HG03045 (cell line): ENCODE measurements at regions not wholly inside any gene's neighbourhood (a gene's known extent, or its start where the extent isn't known, plus 50 kb on each side); places are given as distances from the start of the nearest gene placed in this dataset.
"Not testable (repeated sequence)": the region's sequence is repeated elsewhere in the genome, so short reads cannot be mapped to it uniquely, and the experiment has no call there.

Source experiments
- ATAC-seq: cut with Tn5 transposase; IDR thresholded peaks from one replicate; pipeline ENCODE4 v1.9.1; 2021; ENCODE audit warnings: mild to moderate bottlenecking, moderate library complexity; ENCODE audit not compliant: unreplicated experiment

GRCh38 chr7:32691965-32692815 is 196.9 kb downstream of the AVL9 start:
- ATAC-seq, result peak; percentile 77

- ATAC-seq, result not testable (repeated sequence)
Measured at GRCh38 chr7:32688092-32688491, 192.8 kb downstream of the AVL9 start.

GRCh38 chr7:32681174-32681518 is 185.9 kb downstream of the AVL9 start:
- no peak for ATAC-seq

- no peak for ATAC-seq
Measured at GRCh38 chr7:32680259-32681173, 185.2 kb downstream of the AVL9 start.

- ATAC-seq, result no peak
Measured at GRCh38 chr7:32679192-32679591, 183.9 kb downstream of the AVL9 start.

GRCh38 chr7:32677593-32677992 is 182.3 kb downstream of the AVL9 start:
- no peak for ATAC-seq

GRCh38 chr7:32676249-32676941 is 181.1 kb downstream of the AVL9 start:
- no peak for ATAC-seq

- no peak for ATAC-seq
Measured at GRCh38 chr7:32673275-32673983, 178.1 kb downstream of the AVL9 start.

- no peak for ATAC-seq
Measured at GRCh38 chr7:32670110-32671025, 175.1 kb downstream of the AVL9 start.

GRCh38 chr7:32669173-32669870 is 174.0 kb downstream of the AVL9 start:
- not testable (repeated sequence) for ATAC-seq

- not testable (repeated sequence) for ATAC-seq
Measured at GRCh38 chr7:32668387-32669097, 173.3 kb downstream of the AVL9 start.

- ATAC-seq, result not testable (repeated sequence)
Measured at GRCh38 chr7:32667586-32667985, 172.3 kb downstream of the AVL9 start.

GRCh38 chr7:32663805-32664211 is 168.5 kb downstream of the AVL9 start:
- not testable (repeated sequence) for ATAC-seq

- ATAC-seq, result not testable (repeated sequence)
Measured at GRCh38 chr7:32662509-32662908, 167.2 kb downstream of the AVL9 start.

- ATAC-seq, result no peak
Measured at GRCh38 chr7:32661929-32662328, 166.6 kb downstream of the AVL9 start.

GRCh38 chr7:32661501-32661900 is 166.2 kb downstream of the AVL9 start:
- ATAC-seq, result no peak

GRCh38 chr7:32660936-32661335 is 165.6 kb downstream of the AVL9 start:
- no peak for ATAC-seq

GRCh38 chr7:32659853-32660252 is 164.6 kb downstream of the AVL9 start:
- ATAC-seq, result no peak
